ENCODE measurements at regions not wholly inside any gene's neighbourhood (a gene's known extent, or its start where the extent isn't known, plus 50 kb on each side); places are given as distances from the start of the nearest gene placed in this dataset.

DNA sequence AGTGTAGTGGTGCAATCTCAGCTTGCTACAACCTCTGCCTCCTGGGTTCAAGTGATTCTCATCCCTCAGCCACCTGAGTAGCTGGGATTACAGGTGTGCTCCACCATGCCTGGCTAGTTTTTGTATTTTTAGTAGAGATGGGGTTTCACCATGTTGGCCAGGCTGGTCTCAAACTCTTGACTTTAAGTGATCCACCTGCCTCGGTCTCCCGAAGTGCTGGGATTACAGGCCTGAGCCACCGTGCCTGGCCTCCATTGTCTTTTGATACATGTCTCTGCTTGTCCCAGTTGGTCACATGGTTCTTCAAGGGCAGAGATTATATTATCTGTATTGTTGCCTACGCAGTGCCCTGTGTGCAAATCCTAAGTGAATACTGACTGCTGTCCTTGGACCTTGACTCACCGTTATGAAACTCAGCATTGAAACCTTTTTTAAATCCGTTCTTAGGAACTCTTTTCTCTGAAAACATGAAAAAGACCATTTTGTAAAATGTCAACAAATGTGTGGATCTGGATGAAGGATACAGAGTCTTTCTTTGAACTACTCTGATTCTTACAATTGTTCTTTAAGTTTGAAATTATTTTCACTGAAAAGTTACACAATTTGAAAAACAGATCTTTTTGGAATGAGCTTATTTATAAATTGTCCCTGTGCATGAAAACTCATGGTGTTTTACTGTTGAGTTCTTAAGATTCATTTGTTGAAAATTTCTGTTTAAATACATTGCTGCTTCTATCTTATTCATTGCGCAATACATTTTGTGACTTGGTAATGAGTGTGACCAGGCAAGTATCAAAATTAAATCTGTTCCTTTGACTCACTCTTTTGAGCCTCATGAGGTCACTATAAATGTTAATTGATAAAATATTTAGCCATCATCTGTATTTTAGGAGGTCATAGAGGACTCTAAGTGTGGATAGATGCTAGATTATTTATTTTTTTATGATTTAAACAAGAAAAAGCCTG is 293.5 kb downstream of the UTRN start (continued):
- TF ChIP-seq PREB (CRISPR knock-in tag; IDR thresholded peaks at IDR 0.05) (no peak), UBTF (CRISPR knock-in tag; IDR thresholded peaks at IDR 0.05) (0 out of 2 replicates have a peak, but pooled peaks have one; percentile 40), ZNF530 (CRISPR knock-in tag; IDR thresholded peaks at IDR 0.05; ENCODE audit: low read depth) (no peak), SMAD9 (CRISPR knock-in tag; IDR thresholded peaks at IDR 0.05) (no peak), ETV6 (CRISPR knock-in tag; conservative IDR thresholded peaks at IDR 0.05) (no peak), ZNF10 (CRISPR knock-in tag; IDR thresholded peaks at IDR 0.05; ENCODE audit: borderline replicate concordance, low read depth) (no peak), ZNF264 (CRISPR knock-in tag; IDR thresholded peaks at IDR 0.05) (peak; percentile 92; the same call in 1 of the 2 replicates), NFYB (CRISPR knock-in tag; IDR thresholded peaks at IDR 0.05) (no peak), TBX2 (CRISPR knock-in tag; IDR thresholded peaks at IDR 0.05; ENCODE audit: borderline replicate concordance) (peak; percentile 75), HNF1B (CRISPR knock-in tag; IDR thresholded peaks at IDR 0.05) (peak; percentile 78), ZNF724P (CRISPR knock-in tag; IDR thresholded peaks at IDR 0.05; ENCODE audit: borderline replicate concordance) (no peak; the same call in 1 of the 2 replicates), ZNF609 (CRISPR knock-in tag; IDR thresholded peaks at IDR 0.05; ENCODE audit: borderline replicate concordance) (peak; percentile 36; the same call in 1 of the 2 replicates), RNF2 (conservative IDR thresholded peaks at IDR 0.05; ENCODE audit: low read depth) (no peak), ZMYM4 (CRISPR knock-in tag; IDR thresholded peaks at IDR 0.05) (peak; percentile 99)
- TF ChIP-seq, protein P1, sequence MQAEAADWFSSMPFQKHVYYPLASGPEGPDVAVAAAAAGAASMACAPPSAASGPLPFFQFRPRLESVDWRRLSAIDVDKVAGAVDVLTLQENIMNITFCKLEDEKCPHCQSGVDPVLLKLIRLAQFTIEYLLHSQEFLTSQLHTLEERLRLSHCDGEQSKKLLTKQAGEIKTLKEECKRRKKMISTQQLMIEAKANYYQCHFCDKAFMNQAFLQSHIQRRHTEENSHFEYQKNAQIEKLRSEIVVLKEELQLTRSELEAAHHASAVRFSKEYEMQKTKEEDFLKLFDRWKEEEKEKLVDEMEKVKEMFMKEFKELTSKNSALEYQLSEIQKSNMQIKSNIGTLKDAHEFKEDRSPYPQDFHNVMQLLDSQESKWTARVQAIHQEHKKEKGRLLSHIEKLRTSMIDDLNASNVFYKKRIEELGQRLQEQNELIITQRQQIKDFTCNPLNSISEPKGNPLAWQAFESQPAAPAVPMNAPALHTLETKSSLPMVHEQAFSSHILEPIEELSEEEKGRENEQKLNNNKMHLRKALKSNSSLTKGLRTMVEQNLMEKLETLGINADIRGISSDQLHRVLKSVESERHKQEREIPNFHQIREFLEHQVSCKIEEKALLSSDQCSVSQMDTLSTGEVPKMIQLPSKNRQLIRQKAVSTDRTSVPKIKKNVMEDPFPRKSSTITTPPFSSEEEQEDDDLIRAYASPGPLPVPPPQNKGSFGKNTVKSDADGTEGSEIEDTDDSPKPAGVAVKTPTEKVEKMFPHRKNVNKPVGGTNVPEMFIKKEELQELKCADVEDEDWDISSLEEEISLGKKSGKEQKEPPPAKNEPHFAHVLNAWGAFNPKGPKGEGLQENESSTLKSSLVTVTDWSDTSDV (CRISPR knock-in tag; IDR thresholded peaks at IDR 0.05), result no peak

Measured in HepG2 (cell line).